Pancreas (tissue), 10 donors: ENCODE measurements at regions not wholly inside any gene's neighbourhood (a gene's known extent, or its start where the extent isn't known, plus 50 kb on each side); places are given as distances from the start of the nearest gene placed in this dataset.

Source experiments
- ATAC-seq, 4 donors: fragments of 200-7000 bp; cut with Tn5 transposase; one replicate each; pipeline versions ENCODE4 v1.8.0 to v1.9.1; 2020; ENCODE audit warnings: mild to moderate bottlenecking in 4 of 4, moderate library complexity in 4 of 4
- DNase-seq, 6 donors: peaks; one replicate each; pipeline ENCODE4 v3.0.0-alpha.2; 2020
- FAIRE-seq: peaks from 2 replicates; lab custom pipeline; 2012; peaks lifted over from hg19 to GRCh38; lab: Jason Lieb, UNC
- H3K27ac ChIP-seq, 4 donors: fragments of 200-600 bp; sonication (generic); 1 replicate in 3 of 4; 2 replicates in 1 of 4; pipeline versions ENCODE4 v1.5.0 to v1.8.0; 2020
- H3K27me3 ChIP-seq, 4 donors: fragments of 200-600 bp; one replicate each; pipeline ENCODE4 v1.8.0; 2021
- H3K36me3 ChIP-seq, 3 donors: fragments of 200-600 bp; sonication (generic) in 1 of 3; one replicate each; pipeline versions ENCODE4 v1.5.0 to v1.8.0; 2020 to 2021
- H3K4me1 ChIP-seq, 3 donors: fragments of 200-600 bp; one replicate each; pipeline ENCODE4 v1.8.0; 2021
- H3K4me3 ChIP-seq, 4 donors: fragments of 200-600 bp; sonication (generic) in 2 of 4; one replicate each; pipeline versions ENCODE4 v1.5.0 to v1.8.0; 2020 to 2021
- H3K9me3 ChIP-seq, 4 donors: fragments of 200-600 bp; one replicate each; pipeline ENCODE4 v1.8.0; 2021
- CTCF ChIP-seq, 4 donors: fragments of 200-600 bp; sonication (generic) in 3 of 4; IDR thresholded peaks; one replicate each; pipeline versions ENCODE4 v1.5.0 to v1.8.0; 2021; ENCODE audit warnings: antibody characterized with exemption in 4 of 4
- WGBS, 2 donors: extraction: QIAGEN DNeasy Blood & Tissue Kit; methylation state at CpG; one replicate each; pipeline ENCODE4 v1.1.7; 2013; 5-methylcytosine and 5-hydroxymethylcytosine counted together
- intact Hi-C, 3 donors: fragments of 100-400 bp; cut with DNase I; formaldehyde crosslinking; loops; one replicate each; pipeline versions ENCODE4 v1.11.1 to v1.14.2; 2022
- donor health status: healthy with polysubstance abuse.
- donor health status: DM: no; HTN: no; CAD: no; lungs with moderate emphysema.
- donor health status: DM: no; HTN: no; CAD: no.
- donor health status: control.
- donor health status: control.
- donor health status: Bipolar disorder and iron deficiency.
- donor health status: DM: yes; HTN: yes; CAD: no.
- donor health status: DM: no; HTN: no; CAD: no.
- donor health status: DM: no; HTN: no; CAD: no.
- donor health status: DM: yes; HTN: yes; CAD: no.

GRCh38 chr4:67198727-67199126 is 346.6 kb downstream of the CENPC start:
- TF ChIP-seq CTCF (IDR thresholded peaks at IDR 0.05), result no peak
- Histone ChIP-seq H3K36me3 (no peaks in the 10 kb centered on the region), H3K9me3 (no peaks in the 10 kb centered on the region), H3K27ac (no peak overlapping the region), H3K27me3 (no peaks in the 10 kb centered on the region), H3K4me3 (no peak overlapping the region), H3K4me1 (no peaks in the 10 kb centered on the region)
- ATAC-seq (peak in 2 of 4 donors; percentile 61 to 69), FAIRE-seq (no peak), DNase-seq (no peak)
- intact Hi-C loops, result no loop called here
- WGBS, 2 donors, result 10 to 13% methylated on average over 2 of the region's 2 CpGs

DNA sequence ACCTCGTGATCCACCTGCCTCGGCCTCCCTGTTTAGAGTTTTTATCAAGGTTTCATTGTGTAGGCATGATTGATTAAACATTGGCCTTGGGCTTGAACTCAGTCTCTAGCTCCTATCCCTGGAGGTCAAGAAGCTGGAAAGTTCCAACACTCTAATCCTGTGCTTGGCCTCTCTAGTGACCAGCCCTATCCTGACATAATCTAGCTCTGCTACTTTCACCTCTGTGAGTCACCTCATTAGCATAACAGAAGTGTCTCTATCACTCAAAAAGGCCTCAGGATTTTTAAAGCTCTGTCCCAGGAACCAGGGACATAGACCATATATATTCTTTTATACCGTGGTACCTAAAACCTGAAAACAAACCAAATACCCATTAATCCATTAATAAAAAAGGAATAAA is 377.5 kb downstream of the CENPC start:
- H3K27ac ChIP-seq, result no peak overlapping the region
- no peaks in the 10 kb centered on the region for H3K4me1 ChIP-seq
- WGBS, 2 donors, result 62 to 79% methylated on average over 3 of the region's 3 CpGs
- H3K27me3 ChIP-seq, result no peaks in the 10 kb centered on the region
- H3K4me3 ChIP-seq, result no peak overlapping the region
- DNase-seq (no peak), ATAC-seq (no peak), FAIRE-seq (no peak)
- intact Hi-C loops, result no loop called here
- no peaks in the 10 kb centered on the region for H3K36me3 ChIP-seq
- no peak for TF ChIP-seq CTCF (IDR thresholded peaks at IDR 0.05)
- H3K9me3 ChIP-seq, result no peaks in the 10 kb centered on the region

- intact Hi-C loops, result no loop called here
Measured at GRCh38 chr4:67162690-67163089, 382.6 kb downstream of the CENPC start.

GRCh38 chr4:67161311-67161710 is 384.0 kb downstream of the CENPC start:
- no peak for ATAC-seq
- 54 to 62% methylated on average over 3 of the region's 3 CpGs for WGBS, 2 donors

More at GRCh38 chr4:67162690-67163089, 382.6 kb downstream of the CENPC start:
- no peak for TF ChIP-seq CTCF (IDR thresholded peaks at IDR 0.05)
- Histone ChIP-seq H3K27me3 (no peaks in the 10 kb centered on the region), H3K4me3 (no peak overlapping the region), H3K4me1 (no peaks in the 10 kb centered on the region), H3K9me3 (no peaks in the 10 kb centered on the region), H3K36me3 (no peaks in the 10 kb centered on the region), H3K27ac (no peak overlapping the region)
- DNase-seq, result no peak
- no peak for ATAC-seq
- no peak for FAIRE-seq
- 81 to 88% methylated on average over 2 of the region's 2 CpGs for WGBS, 2 donors

More at GRCh38 chr4:67161311-67161710, 384.0 kb downstream of the CENPC start:
- TF ChIP-seq CTCF (IDR thresholded peaks at IDR 0.05), result no peak
- H3K9me3 ChIP-seq, result no peaks in the 10 kb centered on the region
- H3K27me3 ChIP-seq, result no peaks in the 10 kb centered on the region
- intact Hi-C loops, result no loop called here
- no peaks in the 10 kb centered on the region for H3K36me3 ChIP-seq
- DNase-seq (no peak), FAIRE-seq (no peak)
- no peak overlapping the region for H3K4me3 ChIP-seq
- no peaks in the 10 kb centered on the region for H3K4me1 ChIP-seq
- H3K27ac ChIP-seq, result no peak overlapping the region
